WTC11 (cell line): ENCODE measurements at regions not wholly inside any gene's neighbourhood (a gene's known extent, or its start where the extent isn't known, plus 50 kb on each side); places are given as distances from the start of the nearest gene placed in this dataset.

ENCODE experiments used
- ATAC-seq: fragments of 200-7000 bp; cut with Tn5 transposase; 2 replicates; pipeline ENCODE4 v1.10.0; 2021; ENCODE audit warnings: mild to moderate bottlenecking, moderate library complexity
- CTCF ChIA-PET: fragments of 300-600 bp; sonication (Branson Sonifier 250); formaldehyde crosslinking; loops from one replicate; lab custom pipeline; 2021; ENCODE audit warnings: antibody characterized with exemption; lab: Charles Lee
- POLR2A ChIA-PET: fragments of 350-600 bp; sonication (Branson Sonifier 250); formaldehyde crosslinking; loops from one replicate; lab custom pipeline; 2021; ENCODE audit warnings: antibody characterized with exemption; lab: Charles Lee
- DNase-seq: peaks from one replicate; pipeline ENCODE4 v3.0.0; 2021; ENCODE audit warnings: low spot score
- H3K27ac Mint-ChIP-seq: 2 replicates; pipeline ENCODE4 v1.8.0; 2021; ENCODE audit warnings: mixed read lengths
- H3K27me3 Mint-ChIP-seq: 2 replicates; pipeline ENCODE4 v1.8.0; 2021; ENCODE audit warnings: low read depth, mild to moderate bottlenecking, moderate library complexity, mixed read lengths
- H3K36me3 Mint-ChIP-seq: 2 replicates; pipeline ENCODE4 v1.8.0; 2021; ENCODE audit warnings: mixed read lengths
- H3K4me1 Mint-ChIP-seq: 2 replicates; pipeline ENCODE4 v1.8.0; 2022; ENCODE audit warnings: mixed read lengths
- H3K4me3 Mint-ChIP-seq: 2 replicates; pipeline ENCODE4 v1.8.0; 2021; ENCODE audit warnings: mild to moderate bottlenecking, moderate library complexity, mixed read lengths
- H3K9me3 Mint-ChIP-seq: 2 replicates; pipeline ENCODE4 v1.8.0; 2021; ENCODE audit warnings: mixed read lengths
- ATF1 ChIP-seq: sonication (generic); formaldehyde crosslinking; IDR thresholded peaks from 2 replicates; pipeline ENCODE4 v1.8.1; 2023; ENCODE audit warnings: mild to moderate bottlenecking, moderate library complexity, missing genetic modification reagents
- ATF2 ChIP-seq: sonication (generic); formaldehyde crosslinking; IDR thresholded peaks from 2 replicates; pipeline ENCODE4 v1.8.1; 2022; ENCODE audit warnings: low read depth, missing genetic modification reagents, borderline replicate concordance
- CDX4 ChIP-seq: fragments of 250-450 bp; sonication (Bioruptor Pico); IDR thresholded peaks from 2 replicates; pipeline ENCODE4 v1.9.0; 2021; ENCODE audit warnings: moderate library complexity, mild to moderate bottlenecking, inconsistent platforms, borderline replicate concordance
- CREB1 ChIP-seq: sonication (generic); formaldehyde crosslinking; IDR thresholded peaks from 2 replicates; pipeline ENCODE4 v1.8.0; 2023; ENCODE audit warnings: mild to moderate bottlenecking, missing genetic modification reagents
- E2F1 ChIP-seq: sonication (generic); formaldehyde crosslinking; IDR thresholded peaks from 2 replicates; pipeline ENCODE4 v1.8.0; 2022; ENCODE audit warnings: mild to moderate bottlenecking, missing genetic modification reagents
- E2F4 ChIP-seq: sonication (generic); formaldehyde crosslinking; IDR thresholded peaks from 2 replicates; pipeline ENCODE4 v1.8.1; 2022; ENCODE audit warnings: low read depth, mild to moderate bottlenecking, moderate library complexity, missing genetic modification reagents, borderline replicate concordance
- ETV6 ChIP-seq: sonication (generic); formaldehyde crosslinking; IDR thresholded peaks from 2 replicates; pipeline ENCODE4 v1.8.1; 2022; ENCODE audit warnings: mild to moderate bottlenecking, missing genetic modification reagents
- GRHL2 ChIP-seq: fragments of 250-450 bp; sonication (Bioruptor Pico); IDR thresholded peaks from 2 replicates; pipeline ENCODE4 v1.8.0; 2022; ENCODE audit warnings: mild to moderate bottlenecking, moderate library complexity; ENCODE audit not compliant: insufficient replicate concordance, severe bottlenecking
- HMGA2 ChIP-seq: fragments of 250-450 bp; sonication (Bioruptor Pico); IDR thresholded peaks from 2 replicates; pipeline ENCODE4 v1.4.0; 2021; ENCODE audit warnings: mild to moderate bottlenecking, moderate library complexity
- MLX ChIP-seq: sonication (generic); formaldehyde crosslinking; IDR thresholded peaks from 2 replicates; pipeline ENCODE4 v1.8.1; 2023; ENCODE audit warnings: mild to moderate bottlenecking, missing genetic modification reagents, moderate library complexity
- NFYB ChIP-seq: sonication (generic); formaldehyde crosslinking; conservative IDR thresholded peaks from 2 replicates; pipeline ENCODE4 v1.8.0; 2022; ENCODE audit warnings: low read depth, missing genetic modification reagents
- PREB ChIP-seq: sonication (generic); formaldehyde crosslinking; IDR thresholded peaks from 2 replicates; pipeline ENCODE4 v1.8.1; 2022; ENCODE audit warnings: mild to moderate bottlenecking, missing genetic modification reagents, moderate library complexity, borderline replicate concordance
- PRRX2 ChIP-seq: fragments of 250-450 bp; sonication (Bioruptor Pico); IDR thresholded peaks from 2 replicates; pipeline ENCODE4 v1.8.0; 2021; ENCODE audit warnings: mild to moderate bottlenecking
- RELA ChIP-seq: sonication (generic); formaldehyde crosslinking; IDR thresholded peaks from 2 replicates; pipeline ENCODE4 v1.8.1; 2022; ENCODE audit warnings: missing genetic modification reagents, mild to moderate bottlenecking, borderline replicate concordance
- SMAD3 ChIP-seq: sonication (generic); formaldehyde crosslinking; IDR thresholded peaks from 2 replicates; pipeline ENCODE4 v1.8.0; 2022; ENCODE audit warnings: missing genetic modification reagents, mild to moderate bottlenecking, borderline replicate concordance
- SOX15 ChIP-seq: fragments of 250-450 bp; sonication (Bioruptor Pico); IDR thresholded peaks from 2 replicates; pipeline ENCODE4 v1.9.0; 2021; ENCODE audit warnings: mild to moderate bottlenecking
- TP53 ChIP-seq: sonication (generic); formaldehyde crosslinking; IDR thresholded peaks from 2 replicates; pipeline ENCODE4 v1.8.1; 2023; ENCODE audit warnings: mild to moderate bottlenecking, missing genetic modification reagents
- ZBTB43 ChIP-seq: sonication (generic); formaldehyde crosslinking; IDR thresholded peaks from 2 replicates; pipeline ENCODE4 v1.8.1; 2023; ENCODE audit warnings: mild to moderate bottlenecking, missing genetic modification reagents
- ZNF121 ChIP-seq: sonication (generic); formaldehyde crosslinking; IDR thresholded peaks from 2 replicates; pipeline ENCODE4 v1.8.0; 2023; ENCODE audit warnings: missing genetic modification reagents
- ZNF219 ChIP-seq: sonication (generic); formaldehyde crosslinking; IDR thresholded peaks from 2 replicates; pipeline ENCODE4 v1.8.0; 2023; ENCODE audit warnings: missing genetic modification reagents, mild to moderate bottlenecking, borderline replicate concordance
- ZNF232 ChIP-seq: sonication (generic); formaldehyde crosslinking; IDR thresholded peaks from 2 replicates; pipeline ENCODE4 v1.8.0; 2022; ENCODE audit warnings: mild to moderate bottlenecking, missing genetic modification reagents
- ZNF396 ChIP-seq: fragments of 250-450 bp; sonication (Bioruptor Pico); IDR thresholded peaks from 2 replicates; pipeline ENCODE4 v1.8.0; 2021; ENCODE audit warnings: mild to moderate bottlenecking, moderate library complexity, borderline replicate concordance
- ZNF423 ChIP-seq: fragments of 250-450 bp; sonication (Bioruptor Pico); IDR thresholded peaks from 2 replicates; pipeline ENCODE4 v2.1.2; 2022; ENCODE audit warnings: mild to moderate bottlenecking, moderate library complexity

GRCh38 chr21:26365849-26366248 is 195.3 kb upstream of the APP start:
- POLR2A ChIA-PET = no interaction called here
- ATAC-seq (no peak), DNase-seq (no peak)
- H3K27me3 Mint-ChIP-seq = no peaks in the 10 kb centered on the region
- H3K4me3 Mint-ChIP-seq = no peak overlapping the region
- no peaks in the 10 kb centered on the region for H3K36me3 Mint-ChIP-seq
- TF ChIP-seq PRRX2 (CRISPR knock-in tag) (no peak), ZNF396 (CRISPR knock-in tag) (no peak), CDX4 (CRISPR knock-in tag) (no peak), ZNF423 (CRISPR knock-in tag) (no peak), HMGA2 (CRISPR knock-in tag) (no peak), GRHL2 (CRISPR knock-in tag) (no peak), PREB (CRISPR knock-in tag) (no peak), RELA (no peak), ZNF121 (CRISPR knock-in tag) (no peak), SOX15 (CRISPR knock-in tag) (no peak), TP53 (CRISPR knock-in tag) (no peak)
- CTCF ChIA-PET = no interaction called here
- H3K27ac Mint-ChIP-seq = no peak overlapping the region
- 0 out of 2 replicates have a peak, but pooled peaks cover 4% of the 10 kb centered on the region for H3K9me3 Mint-ChIP-seq
- H3K4me1 Mint-ChIP-seq = peaks cover 10% of the 10 kb centered on the region

GRCh38 chr21:26351661-26352060 is 181.1 kb upstream of the APP start:
- Mint-ChIP-seq H3K27me3 (no peaks in the 10 kb centered on the region), H3K4me1 (no peaks in the 10 kb centered on the region), H3K27ac (no peak overlapping the region), H3K4me3 (no peak overlapping the region), H3K36me3 (peaks cover 14% of the 10 kb centered on the region; the same call in 1 of the 2 replicates), H3K9me3 (peaks cover 60% of the 10 kb centered on the region)
- DNase-seq = no peak
- ChIA-PET POLR2A (no interaction called here), CTCF (no interaction called here)
- ATAC-seq = no peak
- TF ChIP-seq E2F1 (CRISPR knock-in tag) (no peak), CREB1 (CRISPR knock-in tag) (no peak), ZNF232 (CRISPR knock-in tag) (no peak), ZBTB43 (CRISPR knock-in tag) (no peak), GRHL2 (CRISPR knock-in tag) (no peak), E2F4 (no peak), ETV6 (CRISPR knock-in tag) (no peak), ZNF219 (CRISPR knock-in tag) (no peak), CDX4 (CRISPR knock-in tag) (no peak), ATF1 (CRISPR knock-in tag) (no peak), NFYB (CRISPR knock-in tag) (no peak), ATF2 (CRISPR knock-in tag) (no peak), SMAD3 (no peak), MLX (CRISPR knock-in tag) (no peak)
